CD4-positive, alpha-beta T cell (primary cell): ENCODE measurements at regions not wholly inside any gene's neighbourhood (a gene's known extent, or its start where the extent isn't known, plus 50 kb on each side); places are given as distances from the start of the nearest gene placed in this dataset.

Experiments used
- ATAC-seq: fragments of 200-7000 bp; cut with Tn5 transposase; one replicate; pipeline ENCODE4 v1.10.0; 2022; ENCODE audit warnings: mild to moderate bottlenecking; ENCODE audit not compliant: poor library complexity
- CTCF ChIA-PET: fragments of 350-600 bp; sonication (Branson Sonifier 250); formaldehyde crosslinking; loops from one replicate; lab custom pipeline; 2021; ENCODE audit warnings: antibody characterized with exemption, inconsistent platforms; lab: Charles Lee
- POLR2A ChIA-PET: fragments of 350-600 bp; sonication (Branson Sonifier 250); formaldehyde crosslinking; loops from one replicate; lab custom pipeline; 2021; ENCODE audit warnings: antibody characterized with exemption, inconsistent platforms; lab: Charles Lee
- DNase-seq, 14 experiments: peaks; one replicate each; pipeline ENCODE4 v3.0.0-alpha.2; 2013 to 2020; ENCODE audit warnings: mixed read lengths in 2 of 14
- H3K27ac ChIP-seq, 2 donors: one replicate each; pipeline versions ENCODE4 v1.5.1 to v1.7.0; 2013; ENCODE audit warnings: low read length in 2 of 2, low read depth in 1 of 2, mild to moderate bottlenecking in 1 of 2
- H3K27me3 ChIP-seq, 2 experiments: 1 replicate in 1 of 2; 2 replicates in 1 of 2; pipeline versions ENCODE4 v1.6.1 to v1.7.0; 2013; ENCODE audit warnings: low read length in 2 of 2, control low read depth in 1 of 2, mild to moderate bottlenecking in 1 of 2, moderate library complexity in 1 of 2; ENCODE audit not compliant: insufficient read depth in 2 of 2, control insufficient read depth in 1 of 2
- H3K36me3 ChIP-seq: one replicate; pipeline ENCODE4 v1.6.1; 2013; ENCODE audit warnings: low read length, control low read depth; ENCODE audit not compliant: insufficient read depth
- H3K4me1 ChIP-seq: one replicate; pipeline ENCODE4 v1.6.1; 2013; ENCODE audit warnings: low read length, control low read depth; ENCODE audit not compliant: insufficient read depth
- H3K4me3 ChIP-seq: one replicate; pipeline ENCODE4 v1.5.1; 2013; ENCODE audit warnings: mild to moderate bottlenecking, low read length, moderate library complexity
- H3K9me3 ChIP-seq, 2 experiments: 1 replicate in 1 of 2; 2 replicates in 1 of 2; pipeline versions ENCODE4 v1.6.1 to v1.7.0; 2013; ENCODE audit warnings: low read length in 2 of 2, mild to moderate bottlenecking in 2 of 2, control low read depth in 1 of 2, moderate library complexity in 1 of 2; ENCODE audit not compliant: control insufficient read depth in 1 of 2, insufficient read depth in 1 of 2
- H3K27ac Mint-ChIP-seq: one replicate; pipeline ENCODE4 v1.8.0; 2020; ENCODE audit warnings: mixed read lengths
- H3K27me3 Mint-ChIP-seq: one replicate; pipeline ENCODE4 v1.8.0; 2021; ENCODE audit warnings: mixed read lengths
- H3K36me3 Mint-ChIP-seq: one replicate; pipeline ENCODE4 v1.8.0; 2021; ENCODE audit warnings: low read depth, mixed read lengths
- H3K4me1 Mint-ChIP-seq: one replicate; pipeline ENCODE4 v1.8.0; 2021; ENCODE audit warnings: low read depth, mixed read lengths
- H3K4me3 Mint-ChIP-seq: one replicate; pipeline ENCODE4 v1.8.0; 2020; ENCODE audit warnings: mild to moderate bottlenecking, mixed read lengths
- H3K9me3 Mint-ChIP-seq: one replicate; pipeline ENCODE4 v1.8.0; 2020; ENCODE audit warnings: mixed read lengths
- CTCF ChIP-seq: fragments of 200-600 bp; IDR thresholded peaks from one replicate; pipeline ENCODE4 v1.8.0; 2022; ENCODE audit warnings: antibody characterized with exemption, mild to moderate bottlenecking
- intact Hi-C, 2 experiments: fragments of 100-400 bp; cut with DNase I in 1 of 2; cut with micrococcal nuclease in 1 of 2; formaldehyde crosslinking; loops; one replicate each; pipeline versions ENCODE4 v1.15.1 to v1.9.0; 2023 to 2025; cut with DNase I, micrococcal nuclease

- intact Hi-C loops, result no loop called here
- TF ChIP-seq CTCF, result no peak
- POLR2A ChIA-PET, result no interaction called here
Observed at GRCh38 chr5:117082977-117083376, 508.4 kb upstream of the SEMA6A start.

GRCh38 chr5:117077142-117077541 is 502.5 kb upstream of the SEMA6A start:
- Histone ChIP-seq H3K27me3 (no peaks in the 10 kb centered on the region), H3K9me3 (peaks cover 2 to 3% of the 10 kb centered on the region in 2 experiments), H3K36me3 (no peaks in the 10 kb centered on the region), H3K4me3 (no peak overlapping the region), H3K27ac (no peak overlapping the region), H3K4me1 (no peaks in the 10 kb centered on the region)
- no peaks in the 10 kb centered on the region for H3K4me1 Mint-ChIP-seq
- H3K4me3 Mint-ChIP-seq, result no peak overlapping the region
- ChIA-PET CTCF (no interaction called here), POLR2A (no interaction called here)
- DNase-seq, result no peak
- ATAC-seq, result no peak
- intact Hi-C loops, result no loop called here
- TF ChIP-seq CTCF, result no peak
- peaks cover 2% of the 10 kb centered on the region for H3K9me3 Mint-ChIP-seq
- H3K27ac Mint-ChIP-seq, result no peak overlapping the region
- H3K36me3 Mint-ChIP-seq, result no peaks in the 10 kb centered on the region
- H3K27me3 Mint-ChIP-seq, result no peaks in the 10 kb centered on the region

More at GRCh38 chr5:117082977-117083376, 508.4 kb upstream of the SEMA6A start:
- H3K4me1 ChIP-seq, result no peaks in the 10 kb centered on the region
- Mint-ChIP-seq H3K36me3 (no peaks in the 10 kb centered on the region), H3K27me3 (no peaks in the 10 kb centered on the region), H3K4me3 (no peak overlapping the region), H3K9me3 (peaks cover 5% of the 10 kb centered on the region), H3K27ac (no peak overlapping the region), H3K4me1 (no peaks in the 10 kb centered on the region)
- peaks cover 0 to 3% of the 10 kb centered on the region in 2 experiments for H3K9me3 ChIP-seq
- no peak overlapping the region for H3K4me3 ChIP-seq
- H3K36me3 ChIP-seq, result no peaks in the 10 kb centered on the region
- H3K27ac ChIP-seq, result no peak overlapping the region
- no peaks in the 10 kb centered on the region for H3K27me3 ChIP-seq
- ATAC-seq (no peak), DNase-seq (no peak)
- CTCF ChIA-PET, result no interaction called here

GRCh38 chr5:117072439-117072838 is 497.8 kb upstream of the SEMA6A start:
- Histone ChIP-seq H3K9me3 (peaks cover 4 to 14% of the 10 kb centered on the region in 2 experiments), H3K27ac (no peak overlapping the region), H3K36me3 (no peaks in the 10 kb centered on the region), H3K4me3 (no peak overlapping the region), H3K4me1 (no peaks in the 10 kb centered on the region), H3K27me3 (no peaks in the 10 kb centered on the region)
- TF ChIP-seq CTCF, result no peak
- CTCF ChIA-PET, result no interaction called here
- intact Hi-C loops, result no loop called here
- no peak for ATAC-seq
- H3K36me3 Mint-ChIP-seq, result no peaks in the 10 kb centered on the region
- no peak overlapping the region for H3K4me3 Mint-ChIP-seq
- H3K4me1 Mint-ChIP-seq, result no peaks in the 10 kb centered on the region
- POLR2A ChIA-PET, result no interaction called here
- peaks cover 10% of the 10 kb centered on the region for H3K9me3 Mint-ChIP-seq
- no peak overlapping the region for H3K27ac Mint-ChIP-seq
- no peak for DNase-seq
- H3K27me3 Mint-ChIP-seq, result no peaks in the 10 kb centered on the region
